ENCODE measurements at regions not wholly inside any gene's neighbourhood (a gene's known extent, or its start where the extent isn't known, plus 50 kb on each side); places are given as distances from the start of the nearest gene placed in this dataset.

- H3K36me3 ChIP-seq (ENCODE audit: insufficient read depth, low read length, poor library complexity, severe bottlenecking) = no peaks in the 10 kb centered on the region
- no TSS peak for BruUV-seq (replicated peaks)
- ChIA-PET POLR2A (ENCODE audit: low non-redundant PET) (no interaction called here), CTCF (no interaction called here)
- no peaks in the 10 kb centered on the region for H3K9me3 ChIP-seq (ENCODE audit: low read depth, low read length, poor library complexity, severe bottlenecking)
- no peak for DNase-seq (ENCODE audit: low spot score)
- intact Hi-C loops (cut with micrococcal nuclease; ENCODE audit: unreplicated experiment) = no loop called here
- no peak overlapping the region for H3K4me3 ChIP-seq (ENCODE audit: low read depth, low read length, poor library complexity, severe bottlenecking)
- no peak overlapping the region for H3K27ac ChIP-seq (ENCODE audit: low read depth, low read length, poor library complexity, severe bottlenecking)
- H3K27me3 ChIP-seq (replicated peaks; ENCODE audit: insufficient read depth, low read depth, low read length, poor library complexity) = no peaks in the 10 kb centered on the region
- H3K4me1 ChIP-seq (ENCODE audit: insufficient read depth, low read length, poor library complexity, severe bottlenecking) = no peaks in the 10 kb centered on the region
- no peak for TF ChIP-seq CTCF (conservative IDR thresholded peaks at IDR 0.05; ENCODE audit: low read depth, low read length)
- no peak for TF ChIP-seq EZH2 (IDR thresholded peaks at IDR 0.05; ENCODE audit: borderline replicate concordance, low read depth, low read length, poor library complexity, severe bottlenecking)
These were observed 133.5 kb downstream of the GADD45G start for GRCh38 chr9:89738137-89738932.

- Histone ChIP-seq H3K4me1 (ENCODE audit: insufficient read depth, low read length, poor library complexity, severe bottlenecking) (no peaks in the 10 kb centered on the region), H3K36me3 (ENCODE audit: insufficient read depth, low read length, poor library complexity, severe bottlenecking) (no peaks in the 10 kb centered on the region), H3K9me3 (ENCODE audit: low read depth, low read length, poor library complexity, severe bottlenecking) (no peaks in the 10 kb centered on the region), H3K27ac (ENCODE audit: low read depth, low read length, poor library complexity, severe bottlenecking) (no peak overlapping the region), H3K27me3 (replicated peaks; ENCODE audit: insufficient read depth, low read depth, low read length, poor library complexity) (no peaks in the 10 kb centered on the region), H3K4me3 (ENCODE audit: low read depth, low read length, poor library complexity, severe bottlenecking) (no peak overlapping the region)
- no TSS peak for BruUV-seq (replicated peaks)
- ChIA-PET POLR2A (ENCODE audit: low non-redundant PET) (no interaction called here), CTCF (no interaction called here)
- intact Hi-C loops (cut with micrococcal nuclease; ENCODE audit: unreplicated experiment) = no loop called here
- no peak for TF ChIP-seq CTCF (conservative IDR thresholded peaks at IDR 0.05; ENCODE audit: low read depth, low read length)
- no peak for TF ChIP-seq EZH2 (IDR thresholded peaks at IDR 0.05; ENCODE audit: borderline replicate concordance, low read depth, low read length, poor library complexity, severe bottlenecking)
- no peak for DNase-seq (ENCODE audit: low spot score)
These were observed 134.7 kb downstream of the GADD45G start for GRCh38 chr9:89739511-89739910.

GRCh38 chr9:89739916-89740315 lies 135.1 kb downstream of the GADD45G start:
- intact Hi-C loops (cut with micrococcal nuclease; ENCODE audit: unreplicated experiment) = no loop called here
- POLR2A ChIA-PET (ENCODE audit: low non-redundant PET) = no interaction called here
- no TSS peak for BruUV-seq (replicated peaks)

More at GRCh38 chr9:89739916-89740315, 135.1 kb downstream of the GADD45G start:
- DNase-seq (ENCODE audit: low spot score) = no peak
- Histone ChIP-seq H3K4me1 (ENCODE audit: insufficient read depth, low read length, poor library complexity, severe bottlenecking) (no peaks in the 10 kb centered on the region), H3K9me3 (ENCODE audit: low read depth, low read length, poor library complexity, severe bottlenecking) (no peaks in the 10 kb centered on the region), H3K36me3 (ENCODE audit: insufficient read depth, low read length, poor library complexity, severe bottlenecking) (no peaks in the 10 kb centered on the region), H3K4me3 (ENCODE audit: low read depth, low read length, poor library complexity, severe bottlenecking) (no peak overlapping the region), H3K27ac (ENCODE audit: low read depth, low read length, poor library complexity, severe bottlenecking) (no peak overlapping the region), H3K27me3 (replicated peaks; ENCODE audit: insufficient read depth, low read depth, low read length, poor library complexity) (no peaks in the 10 kb centered on the region)
- CTCF ChIA-PET = no interaction called here
- no peak for TF ChIP-seq EZH2 (IDR thresholded peaks at IDR 0.05; ENCODE audit: borderline replicate concordance, low read depth, low read length, poor library complexity, severe bottlenecking)
- no peak for TF ChIP-seq CTCF (conservative IDR thresholded peaks at IDR 0.05; ENCODE audit: low read depth, low read length)
